HG03442 (cell line): ENCODE measurements at regions not wholly inside any gene's neighbourhood (a gene's known extent, or its start where the extent isn't known, plus 50 kb on each side); places are given as distances from the start of the nearest gene placed in this dataset.
"Not testable (repeated sequence)": the region's sequence is repeated elsewhere in the genome, so short reads cannot be mapped to it uniquely, and the experiment has no call there.

Experiments used
- ATAC-seq: cut with Tn5 transposase; IDR thresholded peaks from one replicate; pipeline ENCODE4 v1.9.1; 2021; ENCODE audit warnings: mild to moderate bottlenecking, moderate library complexity; ENCODE audit not compliant: unreplicated experiment

GRCh38 chr10:63003816-63004453 is 129.2 kb upstream of the NRBF2 start:
- ATAC-seq = no peak

- no peak for ATAC-seq
These were observed 136.2 kb upstream of the NRBF2 start for GRCh38 chr10:62996925-62997324.

- no peak for ATAC-seq
These were observed 136.6 kb upstream of the NRBF2 start for GRCh38 chr10:62996516-62996915.

- ATAC-seq = no peak
These were observed 140.0 kb upstream of the NRBF2 start for GRCh38 chr10:62993121-62993520.

GRCh38 chr10:62992145-62992721 is 140.9 kb upstream of the NRBF2 start:
- peak; percentile 88 for ATAC-seq

GRCh38 chr10:62990126-62990525 is 143.0 kb upstream of the NRBF2 start:
- ATAC-seq = no peak

- no peak for ATAC-seq
These were observed 147.1 kb upstream of the NRBF2 start for GRCh38 chr10:62985807-62986600.

- ATAC-seq = no peak
These were observed 152.0 kb upstream of the NRBF2 start for GRCh38 chr10:62981096-62981495.

GRCh38 chr10:62980687-62981086 is 152.4 kb upstream of the NRBF2 start:
- ATAC-seq = no peak

- ATAC-seq = no peak
These were observed 153.2 kb upstream of the NRBF2 start for GRCh38 chr10:62979921-62980320.

- no peak for ATAC-seq
These were observed 154.6 kb upstream of the NRBF2 start for GRCh38 chr10:62978482-62978881.

- not testable (repeated sequence) for ATAC-seq
These were observed 158.3 kb upstream of the NRBF2 start for GRCh38 chr10:62974795-62975194.

- ATAC-seq = no peak
These were observed 155.9 kb upstream of the EGR2 start for GRCh38 chr10:62972103-62972502.

- ATAC-seq = no peak
These were observed 147.9 kb upstream of the EGR2 start for GRCh38 chr10:62964026-62964425.

GRCh38 chr10:62961951-62962523 is 145.9 kb upstream of the EGR2 start:
- no peak for ATAC-seq

GRCh38 chr10:62960416-62960815 is 144.2 kb upstream of the EGR2 start:
- ATAC-seq = no peak

GRCh38 chr10:62959553-62959952 is 143.4 kb upstream of the EGR2 start:
- ATAC-seq = no peak

GRCh38 chr10:62958980-62959379 is 142.8 kb upstream of the EGR2 start:
- ATAC-seq = no peak

- ATAC-seq = no peak
These were observed 130.1 kb upstream of the EGR2 start for GRCh38 chr10:62946278-62946677.

- ATAC-seq = no peak
These were observed 123.5 kb upstream of the EGR2 start for GRCh38 chr10:62939698-62940097.

GRCh38 chr10:62938672-62939071 is 122.5 kb upstream of the EGR2 start:
- ATAC-seq = no peak

- no peak for ATAC-seq
These were observed 121.5 kb upstream of the EGR2 start for GRCh38 chr10:62937674-62938073.
